CD14-positive monocyte (primary cell): ENCODE measurements at regions not wholly inside any gene's neighbourhood (a gene's known extent, or its start where the extent isn't known, plus 50 kb on each side); places are given as distances from the start of the nearest gene placed in this dataset.

ENCODE experiments used
- DNase-seq, 3 donors: peaks; one replicate each; pipeline ENCODE4 v3.0.0-alpha.2; 2011 to 2022
- H2AFZ ChIP-seq: 2 replicates; pipeline ENCODE4 v1.6.0; 2012; ENCODE audit warnings: mild to moderate bottlenecking, low read depth, low read length, inconsistent platforms; ENCODE audit not compliant: insufficient read depth, poor library complexity, severe bottlenecking
- H3K27ac ChIP-seq, 2 donors: 1 replicate in 1 of 2; 2 replicates in 1 of 2; pipeline ENCODE4 v1.5.1; 2012 to 2013; ENCODE audit warnings: low read length in 2 of 2, control low read depth in 1 of 2, inconsistent platforms in 1 of 2, low read depth in 1 of 2, mild to moderate bottlenecking in 1 of 2
- H3K27me3 ChIP-seq, 2 donors: one replicate each; pipeline versions ENCODE4 v1.6.0 to v1.6.1; 2011 to 2013; ENCODE audit warnings: low read length in 2 of 2; ENCODE audit not compliant: control insufficient read depth in 2 of 2, insufficient read depth in 2 of 2
- H3K36me3 ChIP-seq, 2 donors: replicated peaks in 1 of 2; 1 replicate in 1 of 2; 2 replicates in 1 of 2; pipeline versions ENCODE4 v1.5.1 to v1.6.1; 2012 to 2013; ENCODE audit warnings: low read length in 2 of 2, control low read depth in 1 of 2, inconsistent platforms in 1 of 2, mild to moderate bottlenecking in 1 of 2; ENCODE audit not compliant: insufficient read depth in 2 of 2, control insufficient read depth in 1 of 2
- H3K4me1 ChIP-seq, 2 donors: 1 replicate in 1 of 2; 2 replicates in 1 of 2; pipeline versions ENCODE4 v1.5.1 to v1.6.1; 2012 to 2013; ENCODE audit warnings: low read length in 2 of 2, control low read depth in 1 of 2, inconsistent platforms in 1 of 2, mild to moderate bottlenecking in 1 of 2, moderate library complexity in 1 of 2; ENCODE audit not compliant: insufficient read depth in 2 of 2, control insufficient read depth in 1 of 2
- H3K4me2 ChIP-seq: replicated peaks from 2 replicates; pipeline ENCODE3; 2012; ENCODE audit warnings: low read length, moderate library complexity, mild to moderate bottlenecking; ENCODE audit not compliant: poor library complexity, severe bottlenecking; ENCODE audit errors: extremely low read depth
- H3K4me3 ChIP-seq, 3 experiments: fragments of 200-600 bp in 1 of 3; sonication (generic) in 1 of 3; replicated peaks in 1 of 3; 1 replicate in 2 of 3; 2 replicates in 1 of 3; pipeline ENCODE4 v1.5.1; 2011 to 2013; ENCODE audit warnings: low read length in 3 of 3, mild to moderate bottlenecking in 3 of 3, control low read depth in 2 of 3, low read depth in 2 of 3, inconsistent platforms in 1 of 3, moderate library complexity in 1 of 3
- H3K79me2 ChIP-seq: 2 replicates; pipeline ENCODE4 v1.6.0; 2012; ENCODE audit warnings: mild to moderate bottlenecking, control low read depth, inconsistent platforms, low read length, moderate library complexity; ENCODE audit not compliant: insufficient read depth
- H3K9ac ChIP-seq: 2 replicates; pipeline ENCODE4 v1.6.0; 2017; ENCODE audit warnings: low read length, mild to moderate bottlenecking; ENCODE audit not compliant: insufficient read depth, poor library complexity, severe bottlenecking
- H3K9me3 ChIP-seq, 2 donors: replicated peaks in 1 of 2; 1 replicate in 1 of 2; 2 replicates in 1 of 2; pipeline versions ENCODE4 v1.5.1 to v1.6.1; 2012 to 2013; ENCODE audit warnings: low read length in 2 of 2, control low read depth in 1 of 2; ENCODE audit not compliant: control insufficient read depth in 1 of 2, insufficient read depth in 1 of 2
- H4K20me1 ChIP-seq: 2 replicates; pipeline ENCODE4 v1.6.0; 2012; ENCODE audit warnings: mild to moderate bottlenecking, low read length, control low read depth, moderate library complexity; ENCODE audit not compliant: insufficient read depth
- H3K27ac Mint-ChIP-seq, 7 donors: one replicate each; pipeline ENCODE4 v1.8.0; 2020; ENCODE audit warnings: mild to moderate bottlenecking in 7 of 7, mixed read lengths in 7 of 7, moderate library complexity in 6 of 7, inconsistent platforms in 2 of 7
- H3K27me3 Mint-ChIP-seq, 3 donors: one replicate each; pipeline ENCODE4 v1.8.0; 2021 to 2022; ENCODE audit warnings: low read depth in 3 of 3, mild to moderate bottlenecking in 3 of 3, mixed read lengths in 3 of 3, moderate library complexity in 3 of 3, inconsistent platforms in 1 of 3
- H3K36me3 Mint-ChIP-seq, 2 donors: one replicate each; pipeline ENCODE4 v1.8.0; 2020; ENCODE audit warnings: mixed read lengths in 2 of 2, inconsistent platforms in 1 of 2, mild to moderate bottlenecking in 1 of 2
- H3K4me1 Mint-ChIP-seq: one replicate; pipeline ENCODE4 v1.8.0; 2020; ENCODE audit warnings: mild to moderate bottlenecking, mixed read lengths
- H3K4me3 Mint-ChIP-seq, 2 donors: one replicate each; pipeline ENCODE4 v1.8.0; 2020; ENCODE audit warnings: mild to moderate bottlenecking in 2 of 2, mixed read lengths in 2 of 2, moderate library complexity in 1 of 2
- H3K9me3 Mint-ChIP-seq, 7 donors: one replicate each; pipeline ENCODE4 v1.8.0; 2020 to 2022; ENCODE audit warnings: mixed read lengths in 7 of 7, mild to moderate bottlenecking in 6 of 7, moderate library complexity in 6 of 7, inconsistent platforms in 2 of 7
- WGBS: methylation state at CpG from one replicate; pipeline ENCODE4 v1.1.5; 2013; ENCODE audit warnings: missing lambda C conversion rate; ENCODE audit not compliant: insufficient coverage; 5-methylcytosine and 5-hydroxymethylcytosine counted together
- intact Hi-C, 2 donors: fragments of 100-400 bp; cut with micrococcal nuclease; formaldehyde crosslinking; loops; one replicate each; pipeline versions ENCODE4 v1.15.0 to v1.15.1; 2023
- TF ChIP-seq, protein P1 (sequence below): fragments of 200-600 bp; IDR thresholded peaks from one replicate; pipeline ENCODE4 v1.8.0; 2022; ENCODE audit warnings: antibody characterized with exemption, mild to moderate bottlenecking

DNA sequence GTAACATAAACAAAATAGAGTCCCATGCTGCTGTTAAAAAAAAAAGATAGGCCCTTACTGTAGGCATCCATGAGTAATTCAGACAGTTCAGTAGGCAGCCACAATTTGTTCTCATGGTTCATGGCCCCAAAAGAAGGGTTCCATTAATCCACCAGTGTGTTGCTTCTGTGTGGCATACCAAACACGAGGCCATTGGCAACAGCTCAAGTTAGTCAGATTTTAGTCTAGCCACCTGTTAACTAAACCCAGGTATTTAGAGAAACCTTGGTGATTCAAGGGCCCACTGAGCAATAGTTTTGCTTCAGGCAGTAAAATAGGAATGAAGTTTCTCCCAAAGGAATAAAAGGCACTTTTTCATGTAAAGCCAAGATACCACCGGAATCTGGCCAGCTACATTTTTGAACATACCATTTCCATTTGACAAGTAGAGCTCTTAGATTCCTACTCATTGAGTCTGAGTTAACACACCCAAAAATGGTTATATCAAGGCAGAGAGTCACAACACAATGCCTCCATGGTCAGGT is 80.1 kb upstream of the SRD5A2 start:
- no peak overlapping the region for H3K4me2 ChIP-seq
- peaks cover 0 to 3% (median 1%) of the 10 kb centered on the region in 3 donors for H3K27me3 Mint-ChIP-seq
- intact Hi-C loops, result no loop called here

DNA sequence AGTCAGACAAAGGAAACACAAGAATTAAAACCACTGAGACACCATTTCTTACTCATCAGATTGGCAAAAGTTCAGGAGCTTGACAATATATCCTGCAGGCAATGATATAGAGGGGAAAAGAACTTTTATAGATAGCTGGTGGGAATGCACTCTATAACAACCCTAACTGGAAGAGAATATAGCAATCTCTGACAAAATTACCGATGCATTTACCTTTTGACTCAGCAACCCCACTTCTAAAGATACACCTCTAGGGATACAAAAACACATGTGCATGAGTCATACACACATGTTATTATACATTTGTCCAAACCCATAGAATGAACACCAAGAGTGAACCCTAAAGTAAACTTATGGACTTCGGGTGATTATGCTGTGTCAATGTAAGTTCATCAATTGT is 79.4 kb upstream of the SRD5A2 start:
- Histone ChIP-seq H3K27me3 (no peaks in the 10 kb centered on the region), H3K9me3 (no peaks in the 10 kb centered on the region), H3K36me3 (no peaks in the 10 kb centered on the region), H3K79me2 (no peaks in the 10 kb centered on the region), H3K9ac (no peak overlapping the region), H4K20me1 (no peaks in the 10 kb centered on the region), H3K27ac (no peak overlapping the region), H3K4me1 (no peaks in the 10 kb centered on the region), H3K4me3 (no peak overlapping the region), H2AFZ (no peak overlapping the region), H3K4me2 (no peak overlapping the region)
- no peak overlapping the region for H3K27ac Mint-ChIP-seq
- intact Hi-C loops, result no loop called here
- H3K36me3 Mint-ChIP-seq, result no peaks in the 10 kb centered on the region
- no CpG with 5 or more reads among the region's 2 CpGs for WGBS
- no peaks in the 10 kb centered on the region for H3K4me1 Mint-ChIP-seq
- H3K9me3 Mint-ChIP-seq, result peaks cover 2 to 9% (median 3%) of the 10 kb centered on the region in 7 donors
- H3K4me3 Mint-ChIP-seq, result no peak overlapping the region
- no peak for DNase-seq
- TF ChIP-seq, protein P1, sequence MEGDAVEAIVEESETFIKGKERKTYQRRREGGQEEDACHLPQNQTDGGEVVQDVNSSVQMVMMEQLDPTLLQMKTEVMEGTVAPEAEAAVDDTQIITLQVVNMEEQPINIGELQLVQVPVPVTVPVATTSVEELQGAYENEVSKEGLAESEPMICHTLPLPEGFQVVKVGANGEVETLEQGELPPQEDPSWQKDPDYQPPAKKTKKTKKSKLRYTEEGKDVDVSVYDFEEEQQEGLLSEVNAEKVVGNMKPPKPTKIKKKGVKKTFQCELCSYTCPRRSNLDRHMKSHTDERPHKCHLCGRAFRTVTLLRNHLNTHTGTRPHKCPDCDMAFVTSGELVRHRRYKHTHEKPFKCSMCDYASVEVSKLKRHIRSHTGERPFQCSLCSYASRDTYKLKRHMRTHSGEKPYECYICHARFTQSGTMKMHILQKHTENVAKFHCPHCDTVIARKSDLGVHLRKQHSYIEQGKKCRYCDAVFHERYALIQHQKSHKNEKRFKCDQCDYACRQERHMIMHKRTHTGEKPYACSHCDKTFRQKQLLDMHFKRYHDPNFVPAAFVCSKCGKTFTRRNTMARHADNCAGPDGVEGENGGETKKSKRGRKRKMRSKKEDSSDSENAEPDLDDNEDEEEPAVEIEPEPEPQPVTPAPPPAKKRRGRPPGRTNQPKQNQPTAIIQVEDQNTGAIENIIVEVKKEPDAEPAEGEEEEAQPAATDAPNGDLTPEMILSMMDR, result no peak
- H3K27me3 Mint-ChIP-seq, result peaks cover 1 to 4% (median 2%) of the 10 kb centered on the region in 3 donors

More for the DNA sequence above, 80.1 kb upstream of the SRD5A2 start:
- Mint-ChIP-seq H3K9me3 (peaks cover 2 to 9% (median 3%) of the 10 kb centered on the region in 7 donors), H3K4me3 (no peak overlapping the region), H3K27ac (no peak overlapping the region), H3K4me1 (no peaks in the 10 kb centered on the region), H3K36me3 (no peaks in the 10 kb centered on the region)
- Histone ChIP-seq H3K9ac (no peak overlapping the region), H2AFZ (no peak overlapping the region), H3K79me2 (no peaks in the 10 kb centered on the region), H3K4me3 (no peak overlapping the region), H4K20me1 (no peaks in the 10 kb centered on the region), H3K27me3 (no peaks in the 10 kb centered on the region), H3K27ac (no peak overlapping the region), H3K9me3 (no peaks in the 10 kb centered on the region), H3K36me3 (no peaks in the 10 kb centered on the region), H3K4me1 (no peaks in the 10 kb centered on the region)
- TF ChIP-seq, protein P1, result no peak
- DNase-seq, result no peak
- WGBS, result 78% methylated on average over 1 of the region's 2 CpGs
